ENCODE measurements at regions not wholly inside any gene's neighbourhood (a gene's known extent, or its start where the extent isn't known, plus 50 kb on each side); places are given as distances from the start of the nearest gene placed in this dataset.

GRCh38 chr5:142512043-142513042, 173.5 kb downstream of the FGF1 start:
- intact Hi-C loops (cut with DNase I): no loop called here
- H3K4me3 ChIP-seq: no peak overlapping the region
- no peaks in the 10 kb centered on the region for H3K36me3 ChIP-seq (ENCODE audit: insufficient read depth in 1 of 2, low read depth in 1 of 2)
- 70 to 84% (median 70%) methylated on average over 16 of the region's 16 CpGs for WGBS, 3 donors
- no peak overlapping the region for H3K27ac ChIP-seq
- no peaks in the 10 kb centered on the region for H3K9me3 ChIP-seq
- TF ChIP-seq CTCF (IDR thresholded peaks at IDR 0.05): no peak
- peaks cover 0 to 1% (median 0%) of the 10 kb centered on the region in 3 donors for H3K27me3 ChIP-seq (ENCODE audit: insufficient read depth in 3 of 3, low read length in 2 of 3)
- DNase-seq (peak; percentile 34 to 56), ATAC-seq (peak in 3 of 4 donors; percentile 62 to 80 (median 69))
- H3K4me1 ChIP-seq: no peaks in the 10 kb centered on the region

GRCh38 chr5:142511358-142511757, 174.5 kb downstream of the FGF1 start:
- DNase-seq (no peak), ATAC-seq (no peak)
- H3K27ac ChIP-seq: no peak overlapping the region
- intact Hi-C loops (cut with DNase I): no loop called here
- no peak for TF ChIP-seq CTCF (IDR thresholded peaks at IDR 0.05)
- 89 to 95% (median 91%) methylated on average over 2 of the region's 2 CpGs for WGBS, 3 donors
- no peaks in the 10 kb centered on the region for H3K4me1 ChIP-seq
- H3K36me3 ChIP-seq (ENCODE audit: insufficient read depth in 1 of 2, low read depth in 1 of 2): no peaks in the 10 kb centered on the region
- no peak overlapping the region for H3K4me3 ChIP-seq
- no peaks in the 10 kb centered on the region for H3K9me3 ChIP-seq
- peaks cover 0 to 1% (median 0%) of the 10 kb centered on the region in 3 donors for H3K27me3 ChIP-seq (ENCODE audit: insufficient read depth in 3 of 3, low read length in 2 of 3)

- WGBS, 3 donors: 67 to 76% (median 75%) methylated on average over 1 of the region's 1 CpG
- Histone ChIP-seq H3K27ac (no peak overlapping the region), H3K4me1 (no peaks in the 10 kb centered on the region), H3K4me3 (no peak overlapping the region), H3K27me3 (ENCODE audit: insufficient read depth in 3 of 3, low read length in 2 of 3) (peaks cover 0 to 1% (median 0%) of the 10 kb centered on the region in 3 donors), H3K36me3 (ENCODE audit: insufficient read depth in 1 of 2, low read depth in 1 of 2) (no peaks in the 10 kb centered on the region), H3K9me3 (no peaks in the 10 kb centered on the region)
- no peak for DNase-seq
- intact Hi-C loops (cut with DNase I): no loop called here
- no peak for TF ChIP-seq CTCF (IDR thresholded peaks at IDR 0.05)
- no peak for ATAC-seq
Observed at GRCh38 chr5:142509026-142509425, 176.9 kb downstream of the FGF1 start.

- ATAC-seq (no peak), DNase-seq (no peak)
- no peaks in the 10 kb centered on the region for H3K9me3 ChIP-seq
- peaks cover 0 to 1% (median 0%) of the 10 kb centered on the region in 3 donors for H3K27me3 ChIP-seq (ENCODE audit: insufficient read depth in 3 of 3, low read length in 2 of 3)
- no peak overlapping the region for H3K27ac ChIP-seq
- intact Hi-C loops (cut with DNase I): no loop called here
- no peak for TF ChIP-seq CTCF (IDR thresholded peaks at IDR 0.05)
- H3K36me3 ChIP-seq (ENCODE audit: insufficient read depth in 1 of 2, low read depth in 1 of 2): no peaks in the 10 kb centered on the region
- no peak overlapping the region for H3K4me3 ChIP-seq
- WGBS, 3 donors: 72 to 91% (median 79%) methylated on average over 2 of the region's 2 CpGs
- no peaks in the 10 kb centered on the region for H3K4me1 ChIP-seq
Observed at GRCh38 chr5:142508591-142508990, 177.3 kb downstream of the FGF1 start.

All from psoas muscle (tissue), 7 donors.